ENCODE measurements at regions not wholly inside any gene's neighbourhood (a gene's known extent, or its start where the extent isn't known, plus 50 kb on each side); places are given as distances from the start of the nearest gene placed in this dataset.

GRCh38 chr2:145777297-145777696 lies 1257.4 kb upstream of the ZEB2 start:
- TF ChIP-seq CTCF (IDR thresholded peaks at IDR 0.05): no peak
- TF ChIP-seq POLR2A (IDR thresholded peaks at IDR 0.05): no peak
- no peaks in the 10 kb centered on the region for H3K4me1 ChIP-seq
- intact Hi-C loops (cut with DNase I; ENCODE audit: low total_unique reads): no loop called here
- no peaks in the 10 kb centered on the region for H3K27me3 ChIP-seq
- WGBS, 2 donors: 89 to 94% methylated on average over 2 of the region's 2 CpGs
- no peaks in the 10 kb centered on the region for H3K36me3 ChIP-seq (ENCODE audit: low read depth, missing control alignments)
- no peak for DNase-seq
- H3K9me3 ChIP-seq: no peaks in the 10 kb centered on the region
- H3K27ac ChIP-seq: no peak overlapping the region
- no peak overlapping the region for H3K4me3 ChIP-seq

- TF ChIP-seq CTCF (IDR thresholded peaks at IDR 0.05) (no peak), POLR2A (IDR thresholded peaks at IDR 0.05) (no peak)
- H3K27ac ChIP-seq: no peak overlapping the region
- no peak for DNase-seq
- no peaks in the 10 kb centered on the region for H3K9me3 ChIP-seq
- H3K4me1 ChIP-seq: no peaks in the 10 kb centered on the region
- intact Hi-C loops (cut with DNase I; ENCODE audit: low total_unique reads): no loop called here
- H3K27me3 ChIP-seq: no peaks in the 10 kb centered on the region
- H3K36me3 ChIP-seq (ENCODE audit: low read depth, missing control alignments): no peaks in the 10 kb centered on the region
- H3K4me3 ChIP-seq: no peak overlapping the region
- WGBS, 2 donors: 74% methylated on average over 2 of the region's 2 CpGs
Observed at GRCh38 chr2:145775591-145775990, 1255.7 kb upstream of the ZEB2 start.

- DNase-seq: no peak
- no peaks in the 10 kb centered on the region for H3K36me3 ChIP-seq (ENCODE audit: low read depth, missing control alignments)
- H3K27ac ChIP-seq: no peak overlapping the region
- H3K27me3 ChIP-seq: no peaks in the 10 kb centered on the region
- no peaks in the 10 kb centered on the region for H3K4me1 ChIP-seq
- intact Hi-C loops (cut with DNase I; ENCODE audit: low total_unique reads): no loop called here
- no peak overlapping the region for H3K4me3 ChIP-seq
- no peak for TF ChIP-seq POLR2A (IDR thresholded peaks at IDR 0.05)
- TF ChIP-seq CTCF (IDR thresholded peaks at IDR 0.05): no peak
- no peaks in the 10 kb centered on the region for H3K9me3 ChIP-seq
Observed at GRCh38 chr2:145771525-145771924, 1251.6 kb upstream of the ZEB2 start.

GRCh38 chr2:145769011-145769716 lies 1249.2 kb upstream of the ZEB2 start:
- H3K9me3 ChIP-seq: no peaks in the 10 kb centered on the region
- no peak for DNase-seq
- TF ChIP-seq POLR2A (IDR thresholded peaks at IDR 0.05): no peak
- no peak for TF ChIP-seq CTCF (IDR thresholded peaks at IDR 0.05)
- no peak overlapping the region for H3K4me3 ChIP-seq
- intact Hi-C loops (cut with DNase I; ENCODE audit: low total_unique reads): no loop called here
- no peak overlapping the region for H3K27ac ChIP-seq
- no peaks in the 10 kb centered on the region for H3K27me3 ChIP-seq
- 89 to 93% methylated on average over 5 of the region's 5 CpGs for whole genome bisulfite sequencing, 2 donors
- no peaks in the 10 kb centered on the region for H3K4me1 ChIP-seq
- no peaks in the 10 kb centered on the region for H3K36me3 ChIP-seq (ENCODE audit: low read depth, missing control alignments)

- intact Hi-C loops (cut with DNase I; ENCODE audit: low total_unique reads): no loop called here
- WGBS, 2 donors: 75 to 94% methylated on average over 1 of the region's 1 CpG
- H3K4me3 ChIP-seq: no peak overlapping the region
- H3K27me3 ChIP-seq: no peaks in the 10 kb centered on the region
- DNase-seq: no peak
- H3K4me1 ChIP-seq: no peaks in the 10 kb centered on the region
- TF ChIP-seq POLR2A (IDR thresholded peaks at IDR 0.05) (no peak), CTCF (IDR thresholded peaks at IDR 0.05) (no peak)
- no peak overlapping the region for H3K27ac ChIP-seq
- H3K36me3 ChIP-seq (ENCODE audit: low read depth, missing control alignments): no peaks in the 10 kb centered on the region
- no peaks in the 10 kb centered on the region for H3K9me3 ChIP-seq
Observed at GRCh38 chr2:145765874-145766273, 1246.0 kb upstream of the ZEB2 start.

Data from testis (tissue), 2 donors.